Vagina (tissue), 2 donors: ENCODE measurements at regions not wholly inside any gene's neighbourhood (a gene's known extent, or its start where the extent isn't known, plus 50 kb on each side); places are given as distances from the start of the nearest gene placed in this dataset.

Source experiments
- CTCF ChIP-seq, 3 experiments: fragments of 450-650 bp in 2 of 3; fragments of 200-600 bp in 1 of 3; sonication (generic) in 1 of 3; IDR thresholded peaks; one replicate each; pipeline ENCODE4 v1.5.1; 2017 to 2019; ENCODE audit warnings: antibody characterized with exemption in 3 of 3, mild to moderate bottlenecking in 2 of 3, moderate library complexity in 2 of 3
- POLR2A ChIP-seq, 2 donors: fragments of 450-650 bp; IDR thresholded peaks; one replicate each; pipeline ENCODE4 v1.6.1; 2017; ENCODE audit warnings: antibody characterized with exemption in 2 of 2, mild to moderate bottlenecking in 2 of 2, moderate library complexity in 2 of 2
- POLR2AphosphoS5 ChIP-seq, 2 donors: sonication (generic); formaldehyde crosslinking; IDR thresholded peaks; one replicate each; pipeline ENCODE4 v1.9.0; 2017; ENCODE audit warnings: antibody characterized with exemption in 2 of 2, mild to moderate bottlenecking in 2 of 2, low read depth in 1 of 2; ENCODE audit not compliant: insufficient read depth in 1 of 2

- TF ChIP-seq POLR2A (IDR thresholded peaks at IDR 0.05) (no peak), CTCF (IDR thresholded peaks at IDR 0.05) (no peak), POLR2AphosphoS5 (IDR thresholded peaks at IDR 0.05; ENCODE audit: insufficient read depth in 1 of 2, low read depth in 1 of 2) (no peak)
Observed at GRCh38 chr9:91032121-91032531, 230.5 kb downstream of the SYK start.
